MM.1S (cell line): ENCODE measurements at regions not wholly inside any gene's neighbourhood (a gene's known extent, or its start where the extent isn't known, plus 50 kb on each side); places are given as distances from the start of the nearest gene placed in this dataset.

Source experiments
- DNase-seq: peaks from one replicate; pipeline ENCODE4 v3.0.0-alpha.2; 2015
- H2AFZ ChIP-seq: fragments of 300-600 bp; sonication (generic); 2 replicates; pipeline ENCODE4 v1.6.0; 2016; ENCODE audit warnings: antibody characterized with exemption, low read length
- H3F3A ChIP-seq: fragments of 300-600 bp; sonication (generic); 2 replicates; pipeline ENCODE4 v1.6.1; 2016; ENCODE audit warnings: mild to moderate bottlenecking, antibody characterized with exemption, low read length, moderate library complexity, mixed read lengths; ENCODE audit not compliant: insufficient read depth
- H3K27ac ChIP-seq: fragments of 300-600 bp; sonication (generic); 2 replicates; pipeline ENCODE4 v1.5.1; 2016; ENCODE audit warnings: mild to moderate bottlenecking, low read length
- H3K27me3 ChIP-seq: fragments of 300-600 bp; sonication (generic); replicated peaks from 2 replicates; pipeline ENCODE4 v1.6.0; 2016; ENCODE audit warnings: low read length; ENCODE audit not compliant: insufficient read depth
- H3K36me3 ChIP-seq: fragments of 300-600 bp; sonication (generic); replicated peaks from 2 replicates; pipeline ENCODE4 v1.6.1; 2016; ENCODE audit warnings: mild to moderate bottlenecking, low read length, mixed read lengths; ENCODE audit not compliant: insufficient read depth
- H3K4me1 ChIP-seq: fragments of 300-600 bp; sonication (generic); 2 replicates; pipeline ENCODE4 v1.6.1; 2016; ENCODE audit warnings: low read length, mixed read lengths
- H3K4me2 ChIP-seq: fragments of 300-600 bp; sonication (generic); 2 replicates; pipeline ENCODE4 v1.6.0; 2016; ENCODE audit warnings: low read depth, low read length
- H3K4me3 ChIP-seq: fragments of 300-600 bp; sonication (generic); 2 replicates; pipeline ENCODE4 v1.5.1; 2016; ENCODE audit warnings: low read length, mixed read lengths
- H3K79me2 ChIP-seq: fragments of 300-600 bp; sonication (generic); 2 replicates; pipeline ENCODE4 v1.6.1; 2016; ENCODE audit warnings: mixed run types, low read length, mixed read lengths
- H3K9ac ChIP-seq: fragments of 300-600 bp; sonication (generic); 2 replicates; pipeline ENCODE4 v1.6.1; 2016; ENCODE audit warnings: low read length, mixed read lengths
- H3K9me2 ChIP-seq: fragments of 300-600 bp; sonication (generic); replicated peaks from 2 replicates; pipeline ENCODE4 v1.6.1; 2016; ENCODE audit warnings: mild to moderate bottlenecking, low read length, mixed read lengths; ENCODE audit not compliant: insufficient read depth
- H3K9me3 ChIP-seq: fragments of 300-600 bp; sonication (generic); replicated peaks from 2 replicates; pipeline ENCODE4 v1.6.1; 2016; ENCODE audit warnings: mild to moderate bottlenecking, low read length, mixed read lengths; ENCODE audit not compliant: insufficient read depth
- H4K20me1 ChIP-seq: fragments of 300-600 bp; sonication (generic); 2 replicates; pipeline ENCODE4 v1.6.1; 2016; ENCODE audit warnings: mild to moderate bottlenecking, low read length, moderate library complexity, mixed read lengths; ENCODE audit not compliant: insufficient read depth
- CTCF ChIP-seq: fragments of 300-600 bp; sonication (generic); IDR thresholded peaks from 2 replicates; pipeline ENCODE4 v1.5.1; 2016; ENCODE audit warnings: antibody characterized with exemption, low read length, mixed read lengths
- EZH2 ChIP-seq: fragments of 300-600 bp; sonication (generic); optimal IDR thresholded peaks from 2 replicates; pipeline ENCODE3; 2017; ENCODE audit warnings: low read depth, mild to moderate bottlenecking, antibody characterized with exemption, low read length, mixed read lengths
- EZH2phosphoT487 ChIP-seq: fragments of 300-600 bp; sonication (generic); IDR thresholded peaks from 2 replicates; pipeline ENCODE4 v1.6.1; 2018; ENCODE audit warnings: antibody characterized with exemption, low read length

- Histone ChIP-seq H3K9me3 (no peaks in the 10 kb centered on the region), H3K36me3 (no peaks in the 10 kb centered on the region), H3K9me2 (no peaks in the 10 kb centered on the region), H3K79me2 (no peaks in the 10 kb centered on the region), H3F3A (no peaks in the 10 kb centered on the region), H3K4me2 (no peak overlapping the region), H3K4me3 (no peak overlapping the region), H3K4me1 (no peaks in the 10 kb centered on the region), H3K27ac (no peak overlapping the region), H4K20me1 (no peaks in the 10 kb centered on the region), H3K9ac (no peak overlapping the region), H2AFZ (no peak overlapping the region), H3K27me3 (no peaks in the 10 kb centered on the region)
- no peak for TF ChIP-seq EZH2phosphoT487
- TF ChIP-seq CTCF, result no peak
- TF ChIP-seq EZH2, result no peak
- DNase-seq, result no peak
Measured at GRCh38 chr14:44317441-44317746, 189.7 kb downstream of the FSCB start.

- peak; percentile 15 for DNase-seq
- H4K20me1 ChIP-seq, result no peaks in the 10 kb centered on the region
- no peaks in the 10 kb centered on the region for H3K79me2 ChIP-seq
- no peak overlapping the region for H3K4me3 ChIP-seq
- no peaks in the 10 kb centered on the region for H3K4me1 ChIP-seq
- H3K27ac ChIP-seq, result no peak overlapping the region
- H3F3A ChIP-seq, result no peaks in the 10 kb centered on the region
- H3K36me3 ChIP-seq, result no peaks in the 10 kb centered on the region
- no peak for TF ChIP-seq EZH2
- no peak for TF ChIP-seq EZH2phosphoT487
- no peak for TF ChIP-seq CTCF
- no peak overlapping the region for H3K4me2 ChIP-seq
- H3K9ac ChIP-seq, result no peak overlapping the region
- H3K9me2 ChIP-seq, result no peaks in the 10 kb centered on the region
- H2AFZ ChIP-seq, result no peak overlapping the region
- no peaks in the 10 kb centered on the region for H3K9me3 ChIP-seq
- H3K27me3 ChIP-seq, result no peaks in the 10 kb centered on the region
Measured at GRCh38 chr14:44316647-44317440, 190.2 kb downstream of the FSCB start.

- no peaks in the 10 kb centered on the region for H4K20me1 ChIP-seq
- H3K27ac ChIP-seq, result no peak overlapping the region
- H3K9me2 ChIP-seq, result no peaks in the 10 kb centered on the region
- DNase-seq, result no peak
- no peak overlapping the region for H2AFZ ChIP-seq
- H3K4me2 ChIP-seq, result no peak overlapping the region
- no peaks in the 10 kb centered on the region for H3K4me1 ChIP-seq
- H3K9me3 ChIP-seq, result no peaks in the 10 kb centered on the region
- H3K27me3 ChIP-seq, result no peaks in the 10 kb centered on the region
- H3K9ac ChIP-seq, result no peak overlapping the region
- TF ChIP-seq EZH2phosphoT487 (no peak), CTCF (no peak), EZH2 (no peak)
- H3K4me3 ChIP-seq, result no peak overlapping the region
- H3K79me2 ChIP-seq, result no peaks in the 10 kb centered on the region
- no peaks in the 10 kb centered on the region for H3F3A ChIP-seq
- H3K36me3 ChIP-seq, result no peaks in the 10 kb centered on the region
Measured at GRCh38 chr14:44309331-44309730, 197.8 kb downstream of the FSCB start.
